GM12878 (cell line): ENCODE measurements at regions not wholly inside any gene's neighbourhood (a gene's known extent, or its start where the extent isn't known, plus 50 kb on each side); places are given as distances from the start of the nearest gene placed in this dataset.

ENCODE experiments used
- CBFB ChIP-seq: IDR thresholded peaks from 2 replicates; pipeline ENCODE4 v1.6.1; 2016; ENCODE audit warnings: antibody characterized with exemption, low read depth
- CREB1 ChIP-seq: IDR thresholded peaks from 2 replicates; pipeline ENCODE4 v1.6.1; 2012; ENCODE audit warnings: low read depth, mild to moderate bottlenecking, inconsistent platforms
- HDAC2 ChIP-seq: fragments of 200-600 bp; sonication (generic); IDR thresholded peaks from 2 replicates; pipeline ENCODE4 v1.6.1; 2017
- POLR2AphosphoS5 ChIP-seq: IDR thresholded peaks from 2 replicates; pipeline ENCODE4 v1.6.1; 2011; ENCODE audit warnings: mild to moderate bottlenecking, low read length, inconsistent platforms
- RUNX3 ChIP-seq: IDR thresholded peaks from 2 replicates; pipeline ENCODE4 v1.6.1; 2012; ENCODE audit warnings: low read length, inconsistent platforms
- TF ChIP-seq, protein P1 (sequence below): IDR thresholded peaks from 2 replicates; pipeline ENCODE4 v1.6.1; 2012; ENCODE audit warnings: low read depth, low read length, improper control_type of control experiment
- TF ChIP-seq, protein P2 (sequence below), 3 experiments: IDR thresholded peaks in 2 of 3; conservative IDR thresholded peaks in 1 of 3; 2 replicates each; pipeline ENCODE4 v1.5.1; 2011; ENCODE audit warnings: low read depth in 3 of 3, low read length in 3 of 3, mild to moderate bottlenecking in 3 of 3, control low read depth in 2 of 3, moderate library complexity in 2 of 3, inconsistent platforms in 1 of 3, mixed read lengths in 1 of 3; ENCODE audit not compliant: control insufficient read depth in 2 of 3, insufficient read depth in 1 of 3; ENCODE audit errors: extremely low read depth in 1 of 3

DNA sequence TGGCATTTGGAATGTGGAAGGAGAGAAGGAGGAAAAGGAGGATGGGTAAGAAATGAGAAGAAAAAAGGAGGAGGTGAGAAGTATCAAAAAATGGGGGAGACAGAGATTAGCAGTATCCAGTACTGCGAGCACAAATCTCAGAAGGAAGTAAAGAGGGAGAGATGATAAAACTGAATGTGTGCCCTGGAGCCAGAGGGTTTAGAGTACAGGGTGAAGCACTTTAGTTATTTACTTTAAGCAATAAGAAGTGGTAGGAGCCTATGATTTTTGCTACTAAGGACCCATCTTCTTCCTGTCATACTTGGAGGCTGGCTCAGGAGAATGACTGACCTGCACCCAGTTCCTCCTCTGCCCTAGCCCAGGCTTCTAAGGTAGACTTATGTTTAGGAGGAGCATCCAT lies 94.9 kb downstream of the ADRB2 start:
- TF ChIP-seq, protein P1, sequence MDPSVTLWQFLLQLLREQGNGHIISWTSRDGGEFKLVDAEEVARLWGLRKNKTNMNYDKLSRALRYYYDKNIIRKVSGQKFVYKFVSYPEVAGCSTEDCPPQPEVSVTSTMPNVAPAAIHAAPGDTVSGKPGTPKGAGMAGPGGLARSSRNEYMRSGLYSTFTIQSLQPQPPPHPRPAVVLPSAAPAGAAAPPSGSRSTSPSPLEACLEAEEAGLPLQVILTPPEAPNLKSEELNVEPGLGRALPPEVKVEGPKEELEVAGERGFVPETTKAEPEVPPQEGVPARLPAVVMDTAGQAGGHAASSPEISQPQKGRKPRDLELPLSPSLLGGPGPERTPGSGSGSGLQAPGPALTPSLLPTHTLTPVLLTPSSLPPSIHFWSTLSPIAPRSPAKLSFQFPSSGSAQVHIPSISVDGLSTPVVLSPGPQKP = no peak
- no peak for TF ChIP-seq RUNX3
- TF ChIP-seq CBFB = no peak
- TF ChIP-seq, protein P2, sequence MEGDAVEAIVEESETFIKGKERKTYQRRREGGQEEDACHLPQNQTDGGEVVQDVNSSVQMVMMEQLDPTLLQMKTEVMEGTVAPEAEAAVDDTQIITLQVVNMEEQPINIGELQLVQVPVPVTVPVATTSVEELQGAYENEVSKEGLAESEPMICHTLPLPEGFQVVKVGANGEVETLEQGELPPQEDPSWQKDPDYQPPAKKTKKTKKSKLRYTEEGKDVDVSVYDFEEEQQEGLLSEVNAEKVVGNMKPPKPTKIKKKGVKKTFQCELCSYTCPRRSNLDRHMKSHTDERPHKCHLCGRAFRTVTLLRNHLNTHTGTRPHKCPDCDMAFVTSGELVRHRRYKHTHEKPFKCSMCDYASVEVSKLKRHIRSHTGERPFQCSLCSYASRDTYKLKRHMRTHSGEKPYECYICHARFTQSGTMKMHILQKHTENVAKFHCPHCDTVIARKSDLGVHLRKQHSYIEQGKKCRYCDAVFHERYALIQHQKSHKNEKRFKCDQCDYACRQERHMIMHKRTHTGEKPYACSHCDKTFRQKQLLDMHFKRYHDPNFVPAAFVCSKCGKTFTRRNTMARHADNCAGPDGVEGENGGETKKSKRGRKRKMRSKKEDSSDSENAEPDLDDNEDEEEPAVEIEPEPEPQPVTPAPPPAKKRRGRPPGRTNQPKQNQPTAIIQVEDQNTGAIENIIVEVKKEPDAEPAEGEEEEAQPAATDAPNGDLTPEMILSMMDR (IDR thresholded peaks at IDR 0.05 in 2 of 3, conservative IDR thresholded peaks at IDR 0.05 in 1 of 3; ENCODE audit: control insufficient read depth in 2 of 3, extremely low read depth in 1 of 3, insufficient read depth in 1 of 3, low read depth in 3 of 3, low read length in 3 of 3) = no peak
- no peak for TF ChIP-seq POLR2AphosphoS5
- no peak for TF ChIP-seq CREB1
- no peak for TF ChIP-seq HDAC2
